ENCODE measurements at regions not wholly inside any gene's neighbourhood (a gene's known extent, or its start where the extent isn't known, plus 50 kb on each side); places are given as distances from the start of the nearest gene placed in this dataset.

GRCh38 chr15:94607176-94607654 is 375.9 kb downstream of the MCTP2 start:
- DNase-seq: no peak

DNA sequence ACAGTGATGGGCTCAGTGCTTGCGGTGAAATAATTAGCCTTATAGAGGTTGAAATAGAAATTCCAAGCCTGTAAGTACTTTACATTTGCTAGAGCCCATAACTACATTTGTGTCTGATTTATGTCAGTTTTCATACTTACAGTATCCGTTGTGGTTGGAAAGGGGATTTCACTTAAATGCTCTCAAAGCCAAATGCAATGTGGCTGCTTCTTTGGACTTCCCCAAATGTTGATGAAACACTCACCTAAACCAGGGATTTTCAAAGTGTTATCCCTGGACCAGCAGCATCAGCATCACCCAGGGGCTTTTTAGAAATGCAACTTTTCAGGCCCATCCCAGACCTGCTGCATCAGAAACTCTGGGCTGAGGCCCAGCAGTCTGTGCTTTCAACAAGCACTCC is 378.7 kb downstream of the MCTP2 start:
- DNase-seq: no peak

GRCh38 chr15:94610485-94610884 is 379.1 kb downstream of the MCTP2 start:
- DNase-seq: no peak

DNA sequence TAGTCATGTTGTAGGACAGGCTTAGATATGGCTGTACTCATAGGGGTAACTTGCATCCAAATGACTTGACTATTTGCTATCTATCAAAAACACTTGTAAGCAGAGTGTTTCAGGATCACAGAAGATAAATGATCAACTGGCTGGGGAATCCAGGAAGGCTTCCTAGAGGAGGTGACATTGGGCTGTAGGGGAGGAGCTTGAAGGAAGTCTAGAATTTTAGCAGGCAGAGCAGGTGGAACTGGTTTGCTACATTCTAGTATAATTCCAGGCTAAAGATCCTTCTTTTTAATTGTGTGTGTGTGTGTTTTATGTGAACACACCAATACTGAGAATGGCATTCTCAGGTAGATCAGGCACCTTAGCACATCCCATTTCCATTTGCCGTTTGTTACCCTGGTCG is 380.3 kb downstream of the MCTP2 start:
- peak; percentile 2 for DNase-seq

DNA sequence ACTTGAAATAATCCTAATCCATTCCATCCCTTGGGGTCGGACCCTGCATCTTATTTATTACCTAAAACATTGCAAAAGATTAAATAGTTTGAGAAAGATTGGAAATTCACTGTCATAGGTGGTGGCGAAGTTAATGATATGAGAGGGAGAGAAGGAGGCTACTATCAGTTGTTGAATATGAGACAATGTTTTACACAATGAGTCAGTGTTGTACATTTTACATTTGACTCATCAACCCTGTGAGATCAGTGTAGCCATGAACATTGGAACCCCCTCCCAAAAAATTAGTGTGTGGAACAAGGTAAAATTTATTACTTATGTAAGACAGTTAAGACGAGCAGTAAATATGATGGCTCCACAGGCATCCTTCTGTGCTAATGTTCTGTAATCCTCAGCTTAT is 384.3 kb downstream of the MCTP2 start:
- DNase-seq: no peak

DNA sequence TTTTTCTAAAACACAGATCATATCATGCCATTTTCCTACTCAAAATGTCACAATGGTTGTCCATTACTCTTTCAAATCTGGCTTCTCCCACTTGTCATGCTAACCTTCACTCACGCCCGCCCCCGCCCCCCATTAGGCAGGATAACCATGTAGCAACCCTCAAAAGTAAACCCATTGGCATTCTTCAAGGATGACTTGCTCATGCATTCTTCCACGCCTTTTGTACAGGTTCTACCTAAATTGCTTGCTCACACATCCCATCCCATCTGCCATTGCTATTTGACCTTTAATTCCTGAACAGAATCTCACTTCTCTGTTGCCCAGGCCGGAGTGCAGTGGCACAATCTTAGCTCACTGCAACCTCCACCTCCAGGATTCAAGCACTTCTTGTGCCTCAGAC is 389.3 kb downstream of the MCTP2 start:
- no peak for DNase-seq

GRCh38 chr15:94621736-94622135 is 390.4 kb downstream of the MCTP2 start:
- DNase-seq: no peak

GRCh38 chr15:94626949-94627348 is 395.6 kb downstream of the MCTP2 start:
- DNase-seq: no peak

- DNase-seq: no peak
Observed at GRCh38 chr15:94631608-94632007, 400.2 kb downstream of the MCTP2 start.

DNA sequence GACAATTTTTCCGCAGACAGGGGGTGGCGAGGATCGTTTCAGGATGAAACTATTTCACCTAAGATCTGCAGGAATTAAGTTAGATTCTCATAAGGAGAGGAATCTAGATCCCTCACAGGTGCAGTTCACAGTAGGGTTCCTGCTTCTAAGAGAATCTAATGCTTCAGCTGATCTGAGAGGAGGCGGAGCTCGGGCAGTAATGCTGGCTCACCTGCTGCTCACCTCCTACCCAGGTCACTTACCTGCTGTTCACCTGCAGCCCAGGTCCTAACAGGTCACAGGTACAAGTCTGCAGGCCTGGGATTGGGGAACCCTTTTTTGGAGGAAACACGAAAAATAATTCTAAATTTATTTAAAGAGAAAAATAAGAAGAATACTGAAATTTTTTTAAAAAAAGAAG is 406.8 kb downstream of the MCTP2 start:
- no peak for DNase-seq

GRCh38 chr15:94639701-94640100 is 408.3 kb downstream of the MCTP2 start:
- no peak for DNase-seq

DNA sequence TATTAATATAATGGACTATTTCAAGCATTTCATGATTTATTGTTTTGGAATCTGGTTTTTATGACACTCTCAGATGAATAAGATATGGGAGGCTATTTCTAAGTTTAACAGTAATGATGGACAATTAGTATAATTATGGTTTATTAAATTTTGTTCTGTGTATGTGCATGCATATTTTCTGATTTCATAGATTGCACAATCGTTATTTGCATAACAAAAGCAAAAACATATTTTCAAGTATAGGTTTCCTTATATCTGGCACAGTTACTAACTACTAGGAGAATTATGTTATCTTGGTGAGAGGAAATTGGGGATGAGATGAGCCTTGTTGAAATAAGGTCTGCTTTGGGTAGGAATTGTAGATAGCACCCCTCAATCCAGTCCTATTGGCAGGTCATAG is 413.1 kb downstream of the MCTP2 start:
- no peak for DNase-seq

- no peak for DNase-seq
Observed at GRCh38 chr15:94653071-94653470, 421.7 kb downstream of the MCTP2 start.

DNA sequence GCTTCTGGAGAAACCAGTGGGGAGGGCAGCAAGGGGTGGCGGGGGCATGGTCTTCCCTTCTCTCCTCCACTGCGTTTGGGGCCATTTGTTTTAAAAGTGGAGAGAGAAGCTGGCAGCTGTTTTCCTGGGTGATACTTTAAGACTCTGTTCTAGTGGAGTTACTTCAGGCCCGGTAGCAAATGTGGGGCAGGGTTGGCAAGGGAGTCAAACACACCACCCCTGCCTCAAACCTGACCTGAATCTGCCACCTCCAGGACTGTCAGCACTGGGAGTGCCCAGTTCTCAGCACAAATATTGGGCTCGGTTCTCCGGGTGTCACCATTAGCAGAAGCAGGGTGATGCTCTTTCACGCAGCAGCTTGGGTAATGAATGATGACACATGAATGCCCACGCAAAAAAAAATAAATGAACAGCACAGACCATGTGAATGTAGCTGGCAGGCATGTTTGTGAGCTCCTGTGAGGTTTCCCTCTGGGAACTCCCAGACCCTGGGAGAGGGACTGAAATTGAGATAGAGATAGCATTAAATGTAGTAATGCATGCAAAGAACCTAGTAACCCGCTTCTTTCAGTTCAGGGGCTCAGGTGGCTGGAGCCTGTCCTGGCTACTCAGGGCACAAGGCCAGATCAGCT is 424.0 kb downstream of the MCTP2 start:
- DNase-seq: no peak

DNA sequence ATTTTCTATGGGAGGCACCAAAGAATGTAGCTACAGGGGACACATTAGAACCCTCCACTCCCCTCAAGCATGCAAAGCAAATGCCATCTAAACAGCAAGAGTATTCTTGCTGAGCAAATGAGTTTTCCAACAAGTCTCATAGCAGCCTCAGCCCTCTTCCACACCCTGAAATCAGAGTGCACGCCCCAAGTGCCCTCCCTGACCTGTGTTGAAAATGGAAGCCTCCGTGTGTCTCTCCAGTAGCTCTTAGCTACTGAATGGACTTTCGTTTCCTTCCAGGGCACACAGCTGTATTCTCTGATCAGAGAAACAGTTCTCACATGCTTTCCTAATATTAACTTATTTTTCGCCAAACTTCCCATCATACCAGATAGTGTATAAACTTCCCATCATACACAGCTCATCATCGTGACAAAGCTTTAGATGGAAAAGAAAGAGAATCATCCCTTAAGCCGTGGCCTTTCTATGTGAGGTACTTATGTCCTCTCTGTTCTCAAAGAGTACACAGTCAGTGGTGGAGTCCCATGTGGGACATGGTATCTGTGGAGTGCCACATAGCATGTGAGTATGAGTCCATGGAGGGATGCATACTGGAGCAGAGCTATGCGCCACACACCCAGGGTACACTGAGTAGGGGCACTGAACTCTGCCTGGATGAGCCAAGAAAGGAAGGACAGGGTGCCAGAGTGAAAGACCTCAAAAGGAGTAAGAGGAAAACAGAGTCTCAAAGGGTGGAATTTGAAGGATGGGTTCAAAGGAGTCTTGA is 434.5 kb downstream of the MCTP2 start:
- DNase-seq: no peak

GRCh38 chr15:94666553-94666952 is 435.2 kb downstream of the MCTP2 start:
- no peak for DNase-seq

- DNase-seq: no peak
Observed at GRCh38 chr15:94667109-94667508, 435.7 kb downstream of the MCTP2 start.

DNA sequence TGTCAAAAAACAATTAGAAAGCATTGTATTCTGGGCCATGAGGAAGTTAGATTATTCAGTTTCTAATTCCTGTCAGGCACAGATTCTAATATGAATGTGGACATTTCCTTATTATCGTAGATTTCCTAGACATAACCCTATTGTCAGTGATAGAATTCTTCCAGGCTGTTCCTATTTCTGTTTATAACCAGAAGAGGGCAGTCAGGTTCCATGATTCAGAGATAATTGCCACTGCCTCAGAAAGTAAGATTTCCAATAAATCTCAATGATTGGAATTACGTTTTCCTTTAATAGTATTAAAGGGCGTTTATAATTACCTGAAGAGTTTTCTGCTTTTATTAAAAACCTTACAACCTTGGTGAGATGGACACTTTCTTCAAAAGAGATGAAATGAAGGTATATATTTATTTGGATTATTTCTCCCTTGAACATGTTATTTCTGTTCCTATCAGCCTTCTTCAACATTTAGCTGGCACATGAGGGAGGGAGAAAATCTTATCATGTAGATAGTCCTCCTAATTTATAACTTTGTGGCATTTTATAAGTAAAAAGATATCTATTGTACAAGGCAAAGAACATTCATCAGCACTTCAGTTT is 439.2 kb downstream of the MCTP2 start:
- peak; percentile 38 for DNase-seq

DNA sequence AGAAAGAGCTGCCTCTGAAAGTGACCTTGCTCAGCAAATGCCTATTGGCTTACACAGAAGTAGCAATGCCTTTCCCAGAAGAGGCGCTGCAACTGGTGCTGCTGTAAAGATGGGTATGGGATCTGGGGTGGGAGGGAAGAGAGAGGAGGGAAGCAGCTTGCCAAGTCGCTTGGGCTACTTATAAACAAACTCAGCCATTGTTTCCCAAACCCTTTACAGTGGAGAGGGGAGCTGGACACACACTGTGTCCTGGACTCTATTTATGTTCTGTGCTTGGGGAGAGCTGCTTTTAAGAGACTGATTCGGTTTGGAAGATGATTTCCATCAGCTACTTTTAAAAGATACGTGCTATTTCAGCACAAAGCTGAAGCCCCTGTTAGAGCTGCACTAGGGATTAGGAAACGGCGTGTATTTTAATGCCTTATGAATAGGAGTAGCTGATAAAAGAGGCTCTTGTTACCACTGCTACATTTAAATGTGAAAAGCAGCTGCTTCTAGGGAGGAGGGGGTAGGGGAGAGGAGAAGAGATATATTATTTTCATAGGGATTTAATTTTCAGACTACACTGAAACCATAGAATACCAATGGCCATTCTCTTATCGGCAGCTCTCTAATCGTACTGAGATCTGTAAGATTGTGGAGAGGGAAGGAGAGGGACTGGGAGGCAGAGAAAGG is 440.6 kb downstream of the MCTP2 start:
- no peak for DNase-seq

DNA sequence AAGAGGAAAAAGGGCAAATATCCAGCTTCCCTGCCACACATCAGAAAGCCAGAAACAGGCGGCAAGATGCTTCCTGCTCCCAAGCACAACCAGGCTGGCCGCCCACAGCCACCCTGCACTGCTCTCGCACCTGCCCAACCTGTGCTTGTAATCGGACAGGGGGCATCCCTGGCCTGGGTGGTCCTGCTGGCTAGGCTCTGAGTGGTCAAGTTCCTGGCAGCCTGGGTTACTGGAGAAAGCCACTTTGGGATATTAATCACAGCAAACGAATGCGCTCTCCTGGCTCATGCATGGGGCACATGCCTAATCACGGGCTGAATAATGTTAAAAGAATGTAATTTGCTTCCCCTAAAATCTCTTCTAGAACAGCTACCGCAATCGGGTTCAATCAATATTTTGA is 442.4 kb downstream of the MCTP2 start:
- DNase-seq: no peak

DNA sequence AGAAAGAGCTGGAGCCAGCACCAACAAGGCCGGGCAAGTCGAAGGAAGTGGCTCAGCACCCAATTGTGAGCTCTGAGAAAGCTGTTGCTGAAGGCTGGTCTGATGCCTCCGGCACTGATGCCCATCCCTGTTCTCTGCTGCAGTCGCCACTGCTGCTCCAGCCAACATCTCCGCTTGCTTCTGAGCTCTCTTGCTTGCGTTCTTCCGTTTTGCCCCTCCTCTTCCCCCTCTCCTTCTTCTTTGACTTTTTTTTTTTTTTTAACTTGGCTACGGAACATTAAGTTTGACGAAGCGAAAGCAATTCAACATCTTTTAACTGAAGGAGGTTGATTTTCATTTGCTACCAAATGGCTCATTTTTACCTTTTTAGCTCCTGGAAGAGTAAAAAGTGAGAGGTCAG is 442.9 kb downstream of the MCTP2 start:
- DNase-seq: no peak

DNA sequence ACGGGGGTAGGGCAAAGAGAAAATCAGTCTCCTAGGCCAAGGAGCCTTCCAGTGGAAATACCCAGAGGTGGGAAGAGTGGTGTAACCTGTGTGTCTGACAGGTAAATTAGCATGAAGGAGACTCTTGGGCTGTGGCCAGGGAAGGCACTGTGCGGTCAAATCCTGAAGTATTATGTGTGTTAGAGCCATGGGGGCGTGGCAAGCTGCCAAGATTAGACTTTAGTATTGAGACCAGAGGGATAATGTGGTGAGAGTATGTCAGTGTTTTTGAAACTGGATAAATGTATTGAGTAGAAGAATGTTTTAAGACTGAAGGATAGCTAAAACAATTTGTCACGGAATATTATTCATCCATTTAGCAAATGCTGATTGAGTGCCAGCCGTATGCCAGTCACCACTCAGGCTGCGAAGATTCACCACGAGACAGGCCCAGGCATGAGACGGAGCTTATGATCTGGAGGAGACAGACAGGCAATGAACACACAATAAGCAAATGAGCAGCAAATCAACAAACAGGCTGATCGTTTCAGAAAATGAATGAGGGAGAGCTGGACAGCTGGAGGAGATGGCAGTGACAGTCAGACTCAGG is 445.9 kb downstream of the MCTP2 start:
- DNase-seq: no peak

GRCh38 chr15:94682171-94682570 is 450.8 kb downstream of the MCTP2 start:
- no peak for DNase-seq
